Activated CD8-positive, alpha-beta T cell treated with anti-CD3 and anti-CD28 coated beads, Interleukin-2, amount 10 ng/mL, durations not matched to agents 7 days and 5 days (primary cell): ENCODE measurements at regions not wholly inside any gene's neighbourhood (a gene's known extent, or its start where the extent isn't known, plus 50 kb on each side); places are given as distances from the start of the nearest gene placed in this dataset.
A peak's percentile ranks its signal among the peaks of the same experiment; 100 is the strongest.

Experiments used
- ATAC-seq: fragments of 150-1000 bp; cut with Tn5 transposase; one replicate; pipeline ENCODE4 v1.10.0; 2021; ENCODE audit warnings: moderate library complexity
- CTCF ChIA-PET: fragments of 350-600 bp; sonication (Branson Sonifier 250); formaldehyde crosslinking; loops from one replicate; lab custom pipeline; 2021; ENCODE audit warnings: antibody characterized with exemption; lab: Charles Lee
- POLR2A ChIA-PET: fragments of 350-600 bp; sonication (Branson Sonifier 250); formaldehyde crosslinking; loops from one replicate; lab custom pipeline; 2021; ENCODE audit warnings: antibody characterized with exemption; lab: Charles Lee
- DNase-seq: peaks from one replicate; pipeline ENCODE4 v3.0.0-alpha.2; 2020
- H3K27ac Mint-ChIP-seq: one replicate; pipeline ENCODE4 v1.8.0; 2021; ENCODE audit warnings: mild to moderate bottlenecking, mixed read lengths
- H3K27me3 Mint-ChIP-seq: one replicate; pipeline ENCODE4 v1.8.0; 2021; ENCODE audit warnings: low read depth, mixed read lengths
- H3K36me3 Mint-ChIP-seq: one replicate; pipeline ENCODE4 v1.8.0; 2021; ENCODE audit warnings: low read depth, mixed read lengths
- H3K4me1 Mint-ChIP-seq: one replicate; pipeline ENCODE4 v1.8.0; 2021; ENCODE audit warnings: low read depth, mixed read lengths
- H3K4me3 Mint-ChIP-seq: one replicate; pipeline ENCODE4 v1.8.0; 2021; ENCODE audit warnings: mild to moderate bottlenecking, mixed read lengths
- H3K9me3 Mint-ChIP-seq: one replicate; pipeline ENCODE4 v1.8.0; 2022; ENCODE audit warnings: mixed read lengths; ENCODE audit not compliant: insufficient read depth

- peaks cover 3% of the 10 kb centered on the region for H3K4me1 Mint-ChIP-seq
- no peaks in the 10 kb centered on the region for H3K27me3 Mint-ChIP-seq
- ATAC-seq (no peak), DNase-seq (no peak)
- no peaks in the 10 kb centered on the region for H3K36me3 Mint-ChIP-seq
- ChIA-PET POLR2A (no interaction called here), CTCF (no interaction called here)
- no peak overlapping the region for H3K27ac Mint-ChIP-seq
- H3K4me3 Mint-ChIP-seq = no peak overlapping the region
- no peaks in the 10 kb centered on the region for H3K9me3 Mint-ChIP-seq
Observed at GRCh38 chr3:16785465-16785864, 99.3 kb upstream of the PLCL2 start.

- no peak for DNase-seq
- no peaks in the 10 kb centered on the region for H3K36me3 Mint-ChIP-seq
- H3K27me3 Mint-ChIP-seq = peaks cover 3% of the 10 kb centered on the region
- H3K27ac Mint-ChIP-seq = no peak overlapping the region
- CTCF ChIA-PET = interaction anchor here (0.8 kb wide), 1 partner anchor 8 kb away, joined by 3 read pairs; no protein-coding TSS in a partner anchor
- H3K9me3 Mint-ChIP-seq = no peaks in the 10 kb centered on the region
- no peak overlapping the region for H3K4me3 Mint-ChIP-seq
- POLR2A ChIA-PET = no interaction called here
- no peak for ATAC-seq
- peaks cover 3% of the 10 kb centered on the region for H3K4me1 Mint-ChIP-seq
Observed at GRCh38 chr3:16788440-16789056, 96.2 kb upstream of the PLCL2 start.

- Mint-ChIP-seq H3K9me3 (no peaks in the 10 kb centered on the region), H3K36me3 (no peaks in the 10 kb centered on the region), H3K4me3 (no peak overlapping the region), H3K4me1 (peaks cover 3% of the 10 kb centered on the region), H3K27ac (no peak overlapping the region), H3K27me3 (peaks cover 3% of the 10 kb centered on the region)
- ChIA-PET CTCF (no interaction called here), POLR2A (no interaction called here)
- ATAC-seq = no peak
- DNase-seq = no peak
Observed at GRCh38 chr3:16789344-16790120, 95.2 kb upstream of the PLCL2 start.

- no peak for ATAC-seq
- H3K4me1 Mint-ChIP-seq = peaks cover 3% of the 10 kb centered on the region
- H3K36me3 Mint-ChIP-seq = no peaks in the 10 kb centered on the region
- H3K9me3 Mint-ChIP-seq = peaks cover 3% of the 10 kb centered on the region
- peaks cover 5% of the 10 kb centered on the region for H3K27me3 Mint-ChIP-seq
- ChIA-PET CTCF (no interaction called here), POLR2A (no interaction called here)
- no peak overlapping the region for H3K27ac Mint-ChIP-seq
- DNase-seq = no peak
- no peak overlapping the region for H3K4me3 Mint-ChIP-seq
Observed at GRCh38 chr3:16790432-16791400, 94.0 kb upstream of the PLCL2 start.

GRCh38 chr3:16793321-16793720 lies 91.4 kb upstream of the PLCL2 start:
- DNase-seq (no peak), ATAC-seq (no peak)
- ChIA-PET CTCF (no interaction called here), POLR2A (interaction anchor here (0.6 kb wide), 1 partner anchor 27 kb away, joined by 3 read pairs; no protein-coding TSS in a partner anchor)
- H3K27ac Mint-ChIP-seq = no peak overlapping the region
- peaks cover 7% of the 10 kb centered on the region for H3K27me3 Mint-ChIP-seq
- peaks cover 10% of the 10 kb centered on the region for H3K4me1 Mint-ChIP-seq
- H3K4me3 Mint-ChIP-seq = no peak overlapping the region
- peaks cover 3% of the 10 kb centered on the region for H3K9me3 Mint-ChIP-seq
- no peaks in the 10 kb centered on the region for H3K36me3 Mint-ChIP-seq

- CTCF ChIA-PET = no interaction called here
- POLR2A ChIA-PET = no interaction called here
- Mint-ChIP-seq H3K27me3 (peaks cover 7% of the 10 kb centered on the region), H3K9me3 (peaks cover 7% of the 10 kb centered on the region), H3K27ac (no peak overlapping the region), H3K4me3 (no peak overlapping the region), H3K36me3 (peaks cover 4% of the 10 kb centered on the region), H3K4me1 (peaks cover 10% of the 10 kb centered on the region)
- ATAC-seq = no peak
- no peak for DNase-seq
Observed at GRCh38 chr3:16794257-16794656, 90.5 kb upstream of the PLCL2 start.

GRCh38 chr3:16795581-16795980 lies 89.2 kb upstream of the PLCL2 start:
- H3K27ac Mint-ChIP-seq = no peak overlapping the region
- H3K4me3 Mint-ChIP-seq = no peak overlapping the region
- H3K36me3 Mint-ChIP-seq = peaks cover 5% of the 10 kb centered on the region
- ChIA-PET POLR2A (no interaction called here), CTCF (no interaction called here)
- H3K27me3 Mint-ChIP-seq = peaks cover 7% of the 10 kb centered on the region
- H3K4me1 Mint-ChIP-seq = peaks cover 16% of the 10 kb centered on the region
- no peak for DNase-seq
- peaks cover 7% of the 10 kb centered on the region for H3K9me3 Mint-ChIP-seq
- no peak for ATAC-seq

GRCh38 chr3:16797831-16798230 lies 86.9 kb upstream of the PLCL2 start:
- Mint-ChIP-seq H3K27ac (no peak overlapping the region), H3K9me3 (peaks cover 7% of the 10 kb centered on the region), H3K36me3 (peaks cover 7% of the 10 kb centered on the region), H3K4me3 (no peak overlapping the region), H3K27me3 (peaks cover 4% of the 10 kb centered on the region), H3K4me1 (peaks cover 33% of the 10 kb centered on the region)
- POLR2A ChIA-PET = no interaction called here
- DNase-seq = no peak
- CTCF ChIA-PET = no interaction called here
- ATAC-seq = no peak

- no peak overlapping the region for H3K4me3 Mint-ChIP-seq
Observed at GRCh38 chr3:16798738-16799137, 86.0 kb upstream of the PLCL2 start.

GRCh38 chr3:16800361-16800760 lies 84.4 kb upstream of the PLCL2 start:
- no peak overlapping the region for H3K4me3 Mint-ChIP-seq
- DNase-seq (no peak), ATAC-seq (no peak)
- CTCF ChIA-PET = no interaction called here
- H3K27me3 Mint-ChIP-seq = peaks cover 3% of the 10 kb centered on the region
- H3K9me3 Mint-ChIP-seq = peaks cover 4% of the 10 kb centered on the region
- POLR2A ChIA-PET = no interaction called here
- peaks cover 33% of the 10 kb centered on the region for H3K4me1 Mint-ChIP-seq
- peaks cover 7% of the 10 kb centered on the region for H3K36me3 Mint-ChIP-seq
- peak overlapping the region; percentile 31 for H3K27ac Mint-ChIP-seq

More at GRCh38 chr3:16798738-16799137, 86.0 kb upstream of the PLCL2 start:
- POLR2A ChIA-PET = no interaction called here
- peaks cover 33% of the 10 kb centered on the region for H3K4me1 Mint-ChIP-seq
- peaks cover 3% of the 10 kb centered on the region for H3K27me3 Mint-ChIP-seq
- peaks cover 7% of the 10 kb centered on the region for H3K9me3 Mint-ChIP-seq
- no peak overlapping the region for H3K27ac Mint-ChIP-seq
- H3K36me3 Mint-ChIP-seq = peaks cover 7% of the 10 kb centered on the region
- ATAC-seq = no peak
- DNase-seq = no peak
- CTCF ChIA-PET = no interaction called here

GRCh38 chr3:16801223-16801622 lies 83.5 kb upstream of the PLCL2 start:
- peaks cover 8% of the 10 kb centered on the region for H3K27me3 Mint-ChIP-seq
- DNase-seq = no peak
- no peak overlapping the region for H3K27ac Mint-ChIP-seq
- CTCF ChIA-PET = interaction anchor here (1.5 to 1.8 kb wide), 2 partner anchors 28 to 200 kb away, joined by 3 to 5 read pairs; no protein-coding TSS in a partner anchor
- POLR2A ChIA-PET = interaction anchor here (0.9 kb wide), 1 partner anchor 10 kb away, joined by 5 read pairs; no protein-coding TSS in a partner anchor
- peak; percentile 50 for ATAC-seq
- no peak overlapping the region for H3K4me3 Mint-ChIP-seq
- peaks cover 4% of the 10 kb centered on the region for H3K9me3 Mint-ChIP-seq
- H3K36me3 Mint-ChIP-seq = peaks cover 7% of the 10 kb centered on the region
- peaks cover 33% of the 10 kb centered on the region for H3K4me1 Mint-ChIP-seq
